ENCODE measurements at regions not wholly inside any gene's neighbourhood (a gene's known extent, or its start where the extent isn't known, plus 50 kb on each side); places are given as distances from the start of the nearest gene placed in this dataset.

DNA sequence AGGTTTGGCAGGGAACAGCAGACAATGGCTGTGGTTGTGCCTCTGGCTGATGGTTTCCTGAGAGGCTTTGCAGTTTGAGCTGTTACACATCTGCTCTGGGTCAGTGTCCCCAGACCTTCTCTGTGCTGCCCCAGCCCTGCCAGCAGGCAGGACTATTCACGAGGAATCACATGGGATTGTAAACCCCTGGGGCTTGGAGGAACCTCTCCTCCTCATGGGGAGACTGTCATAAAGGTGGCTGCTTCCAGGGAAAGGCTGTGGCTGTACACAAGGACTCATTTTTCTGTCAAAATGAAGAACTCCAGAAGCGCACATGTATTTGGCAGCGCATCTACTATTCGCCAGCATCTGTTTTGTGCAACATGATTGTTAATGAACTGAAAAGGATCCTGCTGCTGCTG, 142.6 kb upstream of the CYP1B1 start:
- Mint-ChIP-seq H3K9me3 (ENCODE audit: unreplicated experiment) (no peaks in the 10 kb centered on the region), H3K36me3 (ENCODE audit: insufficient read depth, unreplicated experiment) (no peaks in the 10 kb centered on the region), H3K4me1 (ENCODE audit: low read depth, unreplicated experiment) (peaks cover 13% of the 10 kb centered on the region), H3K4me3 (ENCODE audit: unreplicated experiment) (no peak overlapping the region), H3K27me3 (ENCODE audit: insufficient read depth, unreplicated experiment) (no peaks in the 10 kb centered on the region), H3K27ac (ENCODE audit: unreplicated experiment) (no peak overlapping the region)
- Histone ChIP-seq H3K4me3 (ENCODE audit: low read depth, low read length) (no peak overlapping the region), H3K9me3 (peaks cover 3% of the 10 kb centered on the region; the same call in 1 of the 2 replicates), H3K27me3 (replicated peaks; ENCODE audit: control insufficient read depth, insufficient read depth, low read length) (no peaks in the 10 kb centered on the region), H3K4me1 (peaks cover 10% of the 10 kb centered on the region), H3K36me3 (ENCODE audit: control insufficient read depth, insufficient read depth, low read length) (no peaks in the 10 kb centered on the region)
- TF ChIP-seq, protein P1, sequence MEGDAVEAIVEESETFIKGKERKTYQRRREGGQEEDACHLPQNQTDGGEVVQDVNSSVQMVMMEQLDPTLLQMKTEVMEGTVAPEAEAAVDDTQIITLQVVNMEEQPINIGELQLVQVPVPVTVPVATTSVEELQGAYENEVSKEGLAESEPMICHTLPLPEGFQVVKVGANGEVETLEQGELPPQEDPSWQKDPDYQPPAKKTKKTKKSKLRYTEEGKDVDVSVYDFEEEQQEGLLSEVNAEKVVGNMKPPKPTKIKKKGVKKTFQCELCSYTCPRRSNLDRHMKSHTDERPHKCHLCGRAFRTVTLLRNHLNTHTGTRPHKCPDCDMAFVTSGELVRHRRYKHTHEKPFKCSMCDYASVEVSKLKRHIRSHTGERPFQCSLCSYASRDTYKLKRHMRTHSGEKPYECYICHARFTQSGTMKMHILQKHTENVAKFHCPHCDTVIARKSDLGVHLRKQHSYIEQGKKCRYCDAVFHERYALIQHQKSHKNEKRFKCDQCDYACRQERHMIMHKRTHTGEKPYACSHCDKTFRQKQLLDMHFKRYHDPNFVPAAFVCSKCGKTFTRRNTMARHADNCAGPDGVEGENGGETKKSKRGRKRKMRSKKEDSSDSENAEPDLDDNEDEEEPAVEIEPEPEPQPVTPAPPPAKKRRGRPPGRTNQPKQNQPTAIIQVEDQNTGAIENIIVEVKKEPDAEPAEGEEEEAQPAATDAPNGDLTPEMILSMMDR (IDR thresholded peaks at IDR 0.05; ENCODE audit: insufficient read depth in 1 of 2, low read depth in 1 of 2, low read length in 1 of 2, severe bottlenecking in 1 of 2, unreplicated experiment in 1 of 2), result no peak
- ChIA-PET POLR2A (no interaction called here), CTCF (no interaction called here)
- no peak for DNase-seq
- intact Hi-C loops (cut with micrococcal nuclease; ENCODE audit: unreplicated experiment), result no loop called here
- BruUV-seq (replicated peaks), result no TSS peak

DNA sequence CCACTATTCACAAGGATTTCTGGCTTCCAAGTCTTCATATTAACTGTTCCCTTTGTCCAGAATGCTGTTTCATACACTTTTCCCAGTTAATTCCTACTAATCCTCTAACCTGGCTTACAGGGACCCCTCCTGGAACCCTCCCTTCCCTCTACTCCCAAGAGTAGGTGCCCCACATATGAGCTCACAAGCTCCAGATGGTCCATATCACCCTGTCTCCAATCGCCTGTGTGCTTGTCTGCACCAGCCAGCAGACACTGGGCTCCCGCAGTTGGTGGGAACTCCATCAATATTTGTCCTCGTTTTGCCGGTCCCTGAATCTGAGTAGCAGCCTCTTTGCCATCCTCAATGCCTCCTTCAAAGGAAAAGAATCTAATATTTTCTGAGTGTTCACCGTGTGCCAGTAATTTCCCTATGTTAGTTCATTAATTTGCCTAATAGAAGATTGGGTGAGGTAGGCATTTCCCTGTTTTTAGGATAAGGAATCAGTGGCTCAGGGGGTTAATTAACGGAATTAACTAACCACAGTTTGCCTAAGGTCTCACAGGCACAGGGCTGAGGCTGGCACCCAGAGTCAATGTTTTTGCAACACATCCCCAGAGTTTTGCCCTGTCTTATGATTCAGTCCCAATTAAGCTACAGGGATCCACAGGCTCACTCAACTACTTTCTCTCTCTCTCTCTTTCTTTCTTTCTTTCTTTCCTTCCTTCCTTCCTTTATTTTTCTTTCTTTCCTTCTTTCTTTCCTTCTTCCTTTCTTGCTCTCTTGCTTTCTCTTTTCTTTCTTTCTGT, 141.6 kb upstream of the CYP1B1 start:
- H3K4me1 Mint-ChIP-seq (ENCODE audit: low read depth, unreplicated experiment), result peaks cover 14% of the 10 kb centered on the region
- peaks cover 10% of the 10 kb centered on the region for H3K4me1 ChIP-seq
- ChIA-PET POLR2A (no interaction called here), CTCF (no interaction called here)
- no peaks in the 10 kb centered on the region for H3K36me3 ChIP-seq (ENCODE audit: control insufficient read depth, insufficient read depth, low read length)
- no peak overlapping the region for H3K27ac Mint-ChIP-seq (ENCODE audit: unreplicated experiment)
- intact Hi-C loops (cut with micrococcal nuclease; ENCODE audit: unreplicated experiment), result no loop called here
- H3K4me3 Mint-ChIP-seq (ENCODE audit: unreplicated experiment), result no peak overlapping the region
- H3K27me3 ChIP-seq (replicated peaks; ENCODE audit: control insufficient read depth, insufficient read depth, low read length), result no peaks in the 10 kb centered on the region
- H3K9me3 Mint-ChIP-seq (ENCODE audit: unreplicated experiment), result no peaks in the 10 kb centered on the region
- DNase-seq, result no peak
- H3K4me3 ChIP-seq (ENCODE audit: low read depth, low read length), result no peak overlapping the region
- H3K36me3 Mint-ChIP-seq (ENCODE audit: insufficient read depth, unreplicated experiment), result no peaks in the 10 kb centered on the region
- TF ChIP-seq, protein P1 (IDR thresholded peaks at IDR 0.05; ENCODE audit: insufficient read depth in 1 of 2, low read depth in 1 of 2, low read length in 1 of 2, severe bottlenecking in 1 of 2, unreplicated experiment in 1 of 2), result no peak
- BruUV-seq (replicated peaks), result no TSS peak
- H3K9me3 ChIP-seq, result peaks cover 3% of the 10 kb centered on the region; the same call in 1 of the 2 replicates
- no peaks in the 10 kb centered on the region for H3K27me3 Mint-ChIP-seq (ENCODE audit: insufficient read depth, unreplicated experiment)

DNA sequence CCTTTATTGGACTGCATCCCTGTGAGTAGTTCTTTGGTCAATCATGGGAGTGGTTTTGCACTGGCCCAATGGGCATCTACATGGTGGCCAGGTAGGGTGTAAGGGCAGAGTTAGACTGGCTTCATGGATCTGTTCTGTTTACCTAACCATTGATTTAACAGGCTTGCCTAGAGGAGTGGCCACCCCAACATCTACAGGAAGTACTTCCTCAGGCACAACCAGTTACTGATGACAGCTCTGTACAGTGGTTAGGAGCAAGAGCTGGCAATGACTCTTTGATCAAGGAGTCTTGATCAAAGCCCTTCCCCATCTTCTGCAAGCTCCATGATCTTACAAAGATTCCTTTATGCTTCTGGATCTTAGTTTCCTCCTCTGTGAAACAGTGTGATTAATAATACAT, 140.9 kb upstream of the CYP1B1 start:
- no peak overlapping the region for H3K4me3 ChIP-seq (ENCODE audit: low read depth, low read length)
- peaks cover 3% of the 10 kb centered on the region; the same call in 1 of the 2 replicates for H3K9me3 ChIP-seq
- H3K4me3 Mint-ChIP-seq (ENCODE audit: unreplicated experiment), result no peak overlapping the region
- no peaks in the 10 kb centered on the region for H3K27me3 Mint-ChIP-seq (ENCODE audit: insufficient read depth, unreplicated experiment)
- H3K4me1 ChIP-seq, result peaks cover 10% of the 10 kb centered on the region
- H3K27ac Mint-ChIP-seq (ENCODE audit: unreplicated experiment), result no peak overlapping the region
- no peaks in the 10 kb centered on the region for H3K36me3 Mint-ChIP-seq (ENCODE audit: insufficient read depth, unreplicated experiment)
- peaks cover 14% of the 10 kb centered on the region for H3K4me1 Mint-ChIP-seq (ENCODE audit: low read depth, unreplicated experiment)
- H3K9me3 Mint-ChIP-seq (ENCODE audit: unreplicated experiment), result no peaks in the 10 kb centered on the region
- BruUV-seq (replicated peaks), result no TSS peak
- intact Hi-C loops (cut with micrococcal nuclease; ENCODE audit: unreplicated experiment), result no loop called here
- POLR2A ChIA-PET, result no interaction called here
- no peaks in the 10 kb centered on the region for H3K27me3 ChIP-seq (replicated peaks; ENCODE audit: control insufficient read depth, insufficient read depth, low read length)
- no peaks in the 10 kb centered on the region for H3K36me3 ChIP-seq (ENCODE audit: control insufficient read depth, insufficient read depth, low read length)
- TF ChIP-seq, protein P1 (IDR thresholded peaks at IDR 0.05; ENCODE audit: insufficient read depth in 1 of 2, low read depth in 1 of 2, low read length in 1 of 2, severe bottlenecking in 1 of 2, unreplicated experiment in 1 of 2), result no peak
- CTCF ChIA-PET, result no interaction called here
- no peak for DNase-seq
